HG02588 (cell line): ENCODE measurements at regions not wholly inside any gene's neighbourhood (a gene's known extent, or its start where the extent isn't known, plus 50 kb on each side); places are given as distances from the start of the nearest gene placed in this dataset.

Experiments used
- ATAC-seq: cut with Tn5 transposase; IDR thresholded peaks from one replicate; pipeline ENCODE4 v1.9.1; 2021; ENCODE audit warnings: mild to moderate bottlenecking, moderate library complexity; ENCODE audit not compliant: unreplicated experiment

DNA sequence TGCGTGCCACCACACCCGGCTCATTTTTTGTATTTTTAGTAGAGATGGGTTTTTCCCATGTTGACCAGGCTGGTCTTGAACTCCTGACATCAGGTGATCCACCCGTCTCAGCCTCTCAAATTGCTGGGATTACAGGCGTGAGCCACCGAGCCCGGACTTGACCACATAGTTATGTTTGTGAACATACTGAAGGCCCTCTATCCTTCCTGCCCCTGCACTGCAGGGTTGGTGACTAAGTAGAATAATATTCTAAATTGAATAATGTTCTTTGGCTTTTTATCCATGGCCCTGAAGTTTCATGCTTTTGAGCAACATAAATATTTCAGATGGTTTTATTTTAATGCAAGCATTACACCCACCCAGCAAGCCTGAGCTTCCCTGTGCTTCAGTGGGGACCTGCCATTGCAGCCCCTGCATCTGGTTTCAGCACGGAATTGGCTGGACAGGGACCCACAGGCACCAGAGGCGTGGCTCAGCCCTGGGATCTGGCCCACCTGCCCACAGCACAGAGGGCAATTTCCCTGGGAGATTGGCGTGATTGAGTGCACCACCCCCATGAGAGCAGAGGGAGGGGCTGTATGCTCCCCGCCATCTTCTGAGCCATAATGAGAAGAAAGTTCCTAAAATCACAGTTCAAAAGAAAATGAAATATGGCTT lies 460.5 kb downstream of the BRD1 start:
- no peak for ATAC-seq

- no peak for ATAC-seq
Observed at GRCh38 chr22:49366437-49366836, 461.2 kb downstream of the BRD1 start.

GRCh38 chr22:49365910-49366309 lies 461.8 kb downstream of the BRD1 start:
- no peak for ATAC-seq

- ATAC-seq = no peak
Observed at GRCh38 chr22:49365191-49365837, 462.4 kb downstream of the BRD1 start.

GRCh38 chr22:49364398-49364797 lies 463.3 kb downstream of the BRD1 start:
- no peak for ATAC-seq

GRCh38 chr22:49363526-49364230 lies 464.0 kb downstream of the BRD1 start:
- ATAC-seq = no peak

DNA sequence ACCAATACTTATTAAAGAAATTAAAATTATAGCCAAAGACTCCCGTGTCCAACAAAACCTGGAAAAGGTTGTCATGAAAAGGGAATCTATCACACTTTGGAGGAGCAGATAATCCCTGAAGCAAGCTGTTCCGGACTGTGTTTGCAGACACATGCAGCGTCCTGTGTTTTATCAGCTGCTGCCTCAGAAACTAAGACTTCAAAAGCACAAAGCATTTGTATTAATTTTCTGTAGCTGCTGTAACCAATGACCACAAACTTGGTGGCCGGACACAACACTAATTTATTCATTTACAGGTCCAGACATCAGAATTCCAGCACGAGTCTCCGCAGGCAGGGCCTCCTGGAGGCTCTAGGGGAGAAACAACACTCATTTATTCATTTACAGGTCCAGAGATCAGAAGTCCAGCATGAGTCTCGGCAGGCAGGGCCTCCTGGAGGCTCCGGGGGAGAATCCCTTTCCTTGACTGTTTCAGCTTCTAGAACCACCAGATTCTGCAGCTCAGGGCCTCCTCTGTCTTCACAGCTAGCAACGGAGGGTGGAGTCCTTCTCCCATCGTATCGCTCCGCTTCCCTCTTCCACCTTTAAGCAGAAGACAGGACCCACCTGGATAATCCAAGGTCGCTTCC lies 465.3 kb downstream of the BRD1 start:
- ATAC-seq = no peak

GRCh38 chr22:49361164-49361563 lies 466.5 kb downstream of the BRD1 start:
- no peak for ATAC-seq

GRCh38 chr22:49360746-49361145 lies 466.9 kb downstream of the BRD1 start:
- ATAC-seq = no peak

DNA sequence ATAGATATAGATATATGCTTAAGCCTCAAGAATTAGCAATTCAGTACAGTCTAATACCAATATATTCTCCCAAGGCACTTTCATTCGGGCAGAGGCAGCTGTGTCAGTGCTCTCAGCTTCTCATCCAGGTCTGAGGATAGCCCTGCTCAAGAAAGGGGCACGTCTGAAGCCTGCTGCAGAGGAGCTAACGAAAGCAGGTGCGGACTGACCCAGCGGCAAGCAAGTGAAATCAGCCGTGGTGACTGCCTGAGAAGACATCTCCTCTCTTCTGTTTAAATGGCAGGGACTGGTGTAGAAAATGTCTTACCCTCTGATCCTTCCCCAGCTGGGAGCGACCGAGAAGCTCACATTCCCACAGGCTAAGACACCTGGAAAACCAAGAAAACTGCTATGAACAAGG lies 468.6 kb downstream of the BRD1 start:
- no peak for ATAC-seq

DNA sequence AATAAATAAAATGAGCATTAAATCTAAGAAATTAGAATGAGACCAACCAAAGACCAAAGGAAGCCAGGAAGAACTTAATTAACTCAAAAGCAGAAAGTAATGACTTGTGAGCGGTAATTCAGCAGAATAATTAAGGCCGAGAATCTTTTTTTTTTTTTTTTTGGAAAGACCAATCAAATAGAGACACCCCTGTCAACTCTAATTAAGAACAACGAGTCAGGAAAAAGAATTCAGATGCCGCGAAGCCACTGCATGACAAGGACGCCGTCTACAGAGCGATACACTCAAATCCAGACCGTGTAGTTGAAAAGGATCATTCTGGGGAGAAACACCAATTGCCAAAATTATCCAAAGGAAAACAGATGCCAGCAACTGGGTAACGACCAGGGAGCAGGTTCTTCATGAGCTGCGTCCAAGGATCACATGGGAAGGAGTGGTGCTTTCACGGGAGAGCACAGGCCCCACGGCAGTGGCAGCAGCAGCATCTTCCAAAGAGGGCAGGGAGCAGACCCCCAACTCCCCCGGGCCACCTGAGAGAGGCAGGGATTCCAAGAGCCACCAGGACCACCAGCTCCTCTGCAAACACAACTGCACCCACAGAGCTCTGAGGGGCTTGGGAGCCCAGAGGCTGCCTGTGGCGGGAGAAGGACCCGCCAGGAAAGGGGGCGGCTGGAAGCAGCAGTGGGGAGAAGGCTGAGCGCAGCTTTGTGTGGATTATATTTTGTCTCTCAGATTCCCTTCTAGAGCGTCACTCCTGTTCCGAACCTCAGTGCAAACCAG lies 469.8 kb downstream of the BRD1 start:
- no peak for ATAC-seq

GRCh38 chr22:49356428-49356827 lies 471.2 kb downstream of the BRD1 start:
- no peak for ATAC-seq

GRCh38 chr22:49355211-49355920 lies 472.3 kb downstream of the BRD1 start:
- no peak for ATAC-seq

- no peak for ATAC-seq
Observed at GRCh38 chr22:49354516-49355210, 473.0 kb downstream of the BRD1 start.

- no peak for ATAC-seq
Observed at GRCh38 chr22:49353235-49353634, 474.4 kb downstream of the BRD1 start.

DNA sequence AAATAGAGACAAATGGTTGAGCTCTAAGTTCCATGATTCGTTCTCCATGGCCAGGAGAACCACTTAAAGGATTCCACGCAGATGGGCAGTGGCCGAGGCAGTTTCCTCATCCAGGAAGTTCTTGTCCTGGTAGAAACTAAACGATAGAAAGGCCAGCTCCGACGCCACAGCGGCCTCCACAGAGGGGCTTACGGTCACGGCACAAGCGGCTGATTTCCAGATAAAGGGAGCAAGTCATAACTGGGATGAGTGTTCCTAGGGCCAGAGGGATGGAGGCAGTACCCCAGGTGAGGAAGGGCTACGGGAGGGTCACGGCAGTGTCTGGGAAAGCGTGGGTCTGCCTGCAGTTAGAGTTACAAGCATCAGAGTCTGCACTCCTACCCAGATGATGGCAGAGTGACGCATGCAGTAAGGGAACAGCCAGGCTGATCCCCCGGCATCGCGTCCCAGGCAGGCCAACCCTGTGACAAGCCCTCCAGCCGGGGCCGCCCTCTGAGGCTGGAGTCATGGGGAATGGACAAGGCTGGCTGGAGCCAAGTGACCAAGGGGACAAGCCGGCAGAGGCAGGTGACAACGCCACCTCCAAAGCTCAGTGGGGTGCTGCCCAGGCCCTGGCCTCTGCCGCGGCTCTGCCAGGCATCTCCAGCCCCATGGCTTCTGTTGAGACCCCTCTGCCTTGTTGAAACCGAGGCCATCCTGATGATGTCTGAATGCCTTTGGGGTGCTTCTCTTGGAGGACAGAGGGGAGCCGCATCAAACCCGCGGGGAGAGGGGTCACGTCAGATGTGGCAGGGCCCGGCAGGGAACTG lies 475.1 kb downstream of the BRD1 start:
- ATAC-seq = no peak

DNA sequence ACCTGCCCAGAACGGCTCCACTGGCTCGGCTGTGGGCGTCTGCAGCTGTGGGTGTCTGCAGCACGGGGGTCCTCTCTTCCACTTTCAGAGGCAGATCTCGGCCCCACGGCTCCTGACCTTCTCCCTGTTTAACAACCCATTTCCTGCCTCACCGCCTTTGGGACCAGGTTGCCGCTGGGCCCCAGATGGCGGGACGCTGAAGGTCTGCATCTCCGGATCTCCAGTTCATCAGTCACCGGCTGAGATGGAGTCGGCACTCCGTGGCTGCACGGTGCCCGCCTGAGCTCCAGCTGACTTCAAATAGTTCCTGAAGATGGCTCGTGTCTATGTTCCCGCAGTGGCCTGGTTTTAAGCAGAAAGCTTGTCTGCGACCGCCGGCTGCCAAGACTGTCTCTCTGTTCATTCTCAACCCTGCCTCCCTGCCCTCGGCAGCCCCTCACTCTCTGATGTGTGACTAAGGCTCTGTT lies 475.9 kb downstream of the BRD1 start:
- no peak for ATAC-seq

DNA sequence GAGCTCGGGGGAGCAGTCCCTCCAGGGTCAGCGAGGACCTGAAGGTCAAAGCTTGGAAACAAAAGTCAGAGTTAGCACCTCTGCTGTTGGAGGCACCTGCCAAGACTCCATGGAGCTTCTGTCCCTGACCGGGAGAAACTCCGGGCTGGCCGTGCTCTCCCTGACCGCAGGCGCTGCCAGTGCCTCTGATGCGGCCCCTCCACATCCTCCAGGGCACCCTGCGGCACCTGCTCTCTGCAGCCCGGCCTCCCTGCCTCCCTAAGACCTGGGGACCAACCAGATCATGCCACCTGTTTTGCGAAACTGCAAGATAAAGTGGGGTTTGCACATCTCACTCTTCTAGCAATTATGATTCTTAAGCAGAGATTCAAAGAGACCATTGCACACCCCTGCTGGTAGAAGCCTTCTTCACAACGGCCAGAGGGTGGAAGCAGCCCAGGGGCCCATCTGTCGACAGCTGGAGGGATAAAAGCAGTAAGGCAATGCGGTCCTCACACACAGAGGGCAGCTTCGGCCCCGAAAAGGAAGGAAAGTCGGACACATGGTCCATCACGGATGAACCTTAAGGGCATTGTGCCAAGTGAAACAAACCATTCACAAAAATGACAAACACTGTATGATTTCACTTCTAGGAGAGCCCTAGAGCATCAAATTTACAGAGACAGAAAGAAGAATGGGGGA lies 477.1 kb downstream of the BRD1 start:
- ATAC-seq = no peak
